ENCODE measurements at regions not wholly inside any gene's neighbourhood (a gene's known extent, or its start where the extent isn't known, plus 50 kb on each side); places are given as distances from the start of the nearest gene placed in this dataset.

DNA sequence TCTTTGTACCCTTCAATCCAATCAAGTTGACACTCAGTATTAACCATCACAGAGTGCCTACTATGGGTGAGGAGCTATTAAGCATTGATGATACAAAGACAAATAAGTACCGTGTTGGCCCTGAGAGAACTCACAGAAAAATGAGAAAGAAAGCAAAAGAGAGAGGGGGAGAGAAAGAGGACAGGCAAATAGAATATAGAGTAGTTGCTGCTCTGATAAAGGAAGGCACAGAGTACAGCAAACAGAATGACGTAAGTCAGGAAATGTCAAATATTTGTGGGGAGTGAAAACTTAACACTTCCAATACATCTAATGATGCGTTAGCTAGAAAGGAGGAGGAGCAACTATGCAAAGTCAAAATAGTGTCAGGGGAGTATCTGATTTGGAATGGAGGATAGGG is 320.6 kb upstream of the KCNH8 start:
- no peak for DNase-seq (ENCODE audit: low read depth)

DNA sequence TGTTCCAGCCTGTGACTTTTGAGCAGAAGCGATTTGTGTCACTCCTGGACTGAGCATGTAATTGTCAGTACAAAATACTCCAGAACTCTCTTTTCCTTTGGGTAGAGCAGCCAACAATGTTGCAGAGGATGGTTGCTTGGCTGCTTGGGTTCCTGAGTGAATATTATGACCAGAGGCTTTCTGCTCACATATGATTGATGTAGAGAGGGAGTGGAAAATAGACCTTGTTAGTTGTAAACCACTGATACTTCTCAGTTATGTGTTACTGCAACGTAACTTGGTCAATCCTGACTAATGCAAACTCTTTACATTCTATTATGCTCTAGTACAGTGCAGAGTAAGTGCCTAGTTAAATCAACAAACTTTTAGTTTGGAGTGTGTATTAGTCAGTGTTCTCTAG is 322.6 kb upstream of the KCNH8 start:
- DNase-seq (ENCODE audit: low read depth) = no peak

DNA sequence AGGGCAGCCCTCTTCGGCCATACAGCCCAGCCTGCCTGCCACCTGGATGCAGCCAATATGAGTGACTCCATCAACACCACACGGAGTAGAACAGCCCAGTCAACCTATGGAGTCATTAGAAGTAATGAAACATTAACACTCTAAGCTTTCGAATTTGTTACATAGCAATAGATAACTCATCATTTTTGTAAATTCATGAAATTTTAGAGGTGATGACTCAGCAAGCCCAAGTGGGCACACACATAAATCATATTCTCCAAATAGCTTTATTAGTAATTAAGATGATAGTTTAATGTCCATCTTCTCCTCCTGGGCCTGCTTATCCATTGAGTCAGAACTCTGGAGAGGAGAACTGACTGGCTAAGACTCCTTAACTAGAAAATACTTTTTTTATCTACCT is 335.0 kb upstream of the KCNH8 start:
- DNase-seq (ENCODE audit: low read depth) = no peak

DNA sequence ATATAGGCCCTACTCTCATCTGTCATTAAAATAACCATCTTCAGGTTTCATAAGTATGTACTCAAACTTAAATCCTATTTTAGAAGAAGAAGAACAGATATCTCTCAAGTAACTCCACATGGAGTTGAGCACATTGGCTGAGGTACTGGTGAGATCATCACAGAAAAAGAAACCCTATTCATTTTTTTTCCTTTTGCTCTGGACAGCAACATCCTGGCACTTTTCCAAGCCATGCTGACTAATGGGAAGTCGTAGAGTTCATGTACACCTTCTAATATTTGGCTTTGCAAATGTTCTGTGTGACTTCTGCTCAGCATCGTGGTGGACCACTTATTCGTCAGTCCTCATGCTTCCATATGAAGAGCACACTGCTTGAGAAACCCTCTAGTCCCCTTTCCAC is 336.0 kb upstream of the KCNH8 start:
- no peak for DNase-seq (ENCODE audit: low read depth)

DNA sequence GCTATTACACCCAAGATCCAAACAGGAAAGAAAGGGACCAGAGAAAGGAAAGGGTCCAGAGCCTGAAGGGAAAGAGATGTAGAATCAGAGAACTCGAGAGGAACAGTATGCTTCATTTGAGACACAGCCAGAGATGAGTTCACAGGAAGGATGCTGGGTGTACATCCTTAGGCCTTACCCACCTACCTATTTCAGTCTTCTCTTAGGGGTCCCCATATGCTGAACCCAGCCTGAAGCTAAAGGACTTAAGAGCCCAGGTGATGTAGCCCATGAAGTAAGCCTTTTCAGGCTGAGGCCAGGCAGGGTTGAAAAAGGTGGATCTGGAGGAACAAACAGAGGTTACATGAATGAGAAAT is 338.0 kb upstream of the KCNH8 start:
- DNase-seq (ENCODE audit: low read depth) = no peak

DNA sequence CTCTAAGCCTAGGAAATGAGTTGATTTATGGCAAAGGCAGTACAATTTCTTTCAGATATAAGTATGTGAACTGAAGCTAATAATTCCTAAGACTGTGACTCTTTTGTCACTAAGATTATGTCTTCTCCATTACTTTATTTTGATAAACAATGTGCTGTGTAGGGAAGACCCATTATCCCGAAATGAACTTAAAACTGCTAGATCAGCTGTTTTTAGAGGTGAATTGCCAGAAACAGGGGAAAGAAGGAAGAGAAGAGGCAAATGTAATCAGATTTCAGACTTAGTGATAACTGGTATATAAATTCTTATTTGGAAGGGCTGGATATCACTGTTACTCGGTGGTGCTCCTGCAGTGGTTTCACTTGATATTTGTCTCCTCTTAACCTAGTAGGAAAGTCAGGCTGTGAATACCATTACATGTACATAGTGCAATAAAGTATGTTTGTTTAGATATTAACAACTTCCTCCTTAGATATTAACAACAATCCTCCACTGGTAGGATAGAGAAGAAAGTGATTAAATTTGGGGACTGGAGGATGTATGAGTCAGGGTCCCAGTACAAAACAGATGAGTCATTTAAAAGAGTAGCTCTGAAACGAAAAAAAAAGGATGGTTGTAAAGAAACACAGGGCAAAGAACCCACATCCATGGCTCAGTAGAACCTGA is 338.5 kb upstream of the KCNH8 start:
- no peak for DNase-seq (ENCODE audit: low read depth)

DNA sequence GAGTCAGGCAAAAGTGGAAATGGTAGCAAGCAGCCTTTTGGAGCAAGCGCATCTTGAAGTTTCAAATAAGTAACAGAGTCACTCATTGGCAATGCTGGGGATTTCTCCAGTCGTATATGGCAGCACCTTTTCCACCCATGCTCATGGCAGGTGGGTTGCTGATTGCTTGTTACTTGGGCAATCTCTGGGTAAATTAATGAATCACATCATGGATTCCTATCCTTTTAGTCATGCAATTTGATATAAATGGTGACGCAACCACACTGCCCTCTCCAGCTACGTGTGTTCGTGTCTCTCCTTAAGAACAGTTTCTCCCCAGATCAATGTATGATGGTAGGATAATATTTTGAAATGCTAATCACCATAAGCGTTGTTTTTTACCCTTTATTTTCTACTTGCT is 339.9 kb upstream of the KCNH8 start:
- DNase-seq (ENCODE audit: low read depth) = no peak

DNA sequence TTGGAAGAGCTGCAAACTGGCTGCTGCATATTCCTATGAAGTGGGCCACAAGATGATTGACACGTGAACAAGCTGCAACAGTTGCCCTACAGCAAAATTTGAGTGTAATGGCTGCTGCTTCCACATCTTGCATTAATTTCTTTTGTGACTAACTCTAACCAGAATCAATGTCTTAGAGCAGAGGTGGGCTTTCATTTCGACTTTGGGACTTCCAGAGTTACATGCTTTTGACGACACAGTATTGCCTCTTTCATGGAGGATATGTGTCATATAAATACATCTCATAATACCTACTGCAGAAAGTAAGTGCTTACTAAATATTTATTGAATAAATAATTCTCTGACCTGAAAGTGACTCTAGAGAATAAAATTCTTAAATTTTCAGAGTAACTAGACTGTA is 340.7 kb upstream of the KCNH8 start:
- no peak for DNase-seq (ENCODE audit: low read depth)

DNA sequence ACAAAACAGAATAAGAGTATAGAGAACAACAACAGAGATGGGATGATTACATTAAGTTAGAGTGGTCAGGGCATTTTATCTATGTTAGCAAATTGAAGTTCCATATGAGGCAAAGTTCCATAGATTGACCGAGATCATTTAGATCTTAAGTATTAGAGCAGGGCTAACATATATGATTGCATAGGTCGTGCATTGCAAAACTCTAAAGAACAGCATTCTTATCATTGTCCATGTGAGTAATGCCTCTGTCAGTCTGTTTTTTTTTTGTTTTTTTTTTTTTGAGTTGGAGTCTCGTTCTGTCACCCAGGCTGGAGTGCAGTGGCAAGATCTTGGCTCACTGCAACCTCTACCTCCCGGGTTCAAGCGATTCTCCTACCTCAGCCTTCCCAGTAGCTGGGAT is 341.7 kb upstream of the KCNH8 start:
- DNase-seq (ENCODE audit: low read depth) = no peak

DNA sequence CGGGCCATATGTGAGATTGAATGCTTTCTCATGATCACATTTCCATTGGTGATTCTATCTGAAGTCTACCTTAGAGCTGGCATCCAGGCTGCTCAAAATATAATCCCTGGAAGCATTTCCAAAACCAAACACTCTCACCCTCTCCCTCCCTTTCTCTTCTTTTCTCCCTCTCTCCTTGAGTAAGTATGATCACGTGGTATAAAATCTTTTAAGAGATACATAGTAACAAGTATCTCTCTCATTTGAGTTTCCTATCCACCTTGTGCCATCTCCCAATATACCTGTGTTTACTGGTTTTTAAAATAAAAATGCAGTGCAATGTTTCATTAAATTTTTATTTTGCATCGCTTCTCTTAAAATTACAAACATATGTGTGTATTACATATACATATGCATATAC is 350.9 kb upstream of the KCNH8 start:
- no peak for DNase-seq (ENCODE audit: low read depth)

DNA sequence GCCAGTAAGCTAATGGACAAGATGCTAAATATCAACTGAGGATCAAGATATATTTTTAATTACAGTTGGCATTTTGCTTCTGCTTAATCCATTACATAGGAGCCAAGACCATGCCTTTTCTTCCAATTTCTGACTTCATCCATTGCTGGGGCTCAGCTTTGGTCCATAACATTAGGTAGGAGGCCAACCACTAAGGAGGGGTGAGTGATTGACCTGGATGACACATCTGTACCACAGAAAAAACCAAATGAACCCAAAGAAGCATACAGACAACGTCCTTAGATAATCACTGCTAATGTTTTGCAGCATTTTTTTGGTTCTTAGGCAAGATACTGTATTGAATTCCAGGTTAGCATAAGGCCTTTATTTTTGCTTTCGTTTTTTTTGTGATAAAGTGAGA is 353.2 kb upstream of the KCNH8 start:
- DNase-seq (ENCODE audit: low read depth) = no peak

DNA sequence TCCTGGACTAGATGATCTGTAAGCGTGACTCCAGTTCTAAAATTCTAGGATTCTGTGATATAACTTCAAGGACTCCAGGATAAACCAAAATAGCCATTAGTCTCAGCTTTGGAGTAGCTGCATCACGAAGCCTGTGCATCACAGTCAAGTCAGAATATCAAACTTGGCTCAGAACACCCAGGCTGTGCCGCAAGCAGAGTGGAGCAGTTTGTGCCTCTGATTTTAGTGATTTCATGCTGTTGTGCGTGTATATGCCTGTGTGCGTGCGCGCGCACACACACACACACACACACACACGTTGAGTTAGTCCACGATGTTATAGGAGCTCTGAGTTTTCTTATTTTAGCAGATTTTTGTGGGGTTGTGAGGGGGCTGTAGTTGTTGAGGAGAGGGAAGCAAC is 356.6 kb upstream of the KCNH8 start:
- no peak for DNase-seq (ENCODE audit: low read depth)

DNA sequence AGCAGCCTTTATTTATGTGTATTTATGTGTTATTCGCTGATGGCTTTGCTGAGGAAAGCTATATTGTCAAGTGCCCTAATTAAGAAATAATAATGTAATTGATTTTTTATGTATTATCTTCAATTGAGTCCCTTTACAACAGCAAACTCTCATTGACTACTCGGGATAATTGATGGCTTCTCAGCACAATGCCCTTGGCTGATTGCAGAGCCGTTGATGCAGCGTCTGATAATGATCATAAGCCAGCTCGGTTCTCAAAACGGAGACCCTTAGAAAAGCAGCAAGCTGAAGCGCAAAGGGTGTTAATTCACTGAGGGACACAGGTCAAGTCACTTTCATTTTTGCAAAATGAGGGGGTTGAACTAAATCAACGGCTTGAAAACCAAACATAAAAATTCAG is 357.1 kb upstream of the KCNH8 start:
- DNase-seq (ENCODE audit: low read depth) = no peak

DNA sequence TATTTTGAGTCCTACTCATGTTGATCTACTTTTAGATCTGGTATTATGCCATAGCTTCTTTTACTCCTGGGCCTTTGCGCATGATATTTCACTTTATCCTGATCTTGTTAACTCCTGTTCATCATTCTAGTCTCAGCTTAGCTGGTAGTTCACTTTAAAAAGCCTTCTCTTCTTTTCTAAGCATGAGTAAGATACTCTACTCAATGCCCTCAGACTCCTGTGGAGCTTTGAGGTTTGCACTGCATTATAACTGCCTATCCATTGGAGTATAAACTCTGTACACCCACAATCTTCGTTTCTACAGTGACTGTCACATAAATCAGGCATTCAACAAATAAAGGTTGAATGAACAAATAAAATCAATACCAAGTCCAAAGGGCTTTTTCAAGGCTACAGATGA is 357.9 kb upstream of the KCNH8 start:
- no peak for DNase-seq (ENCODE audit: low read depth)

DNA sequence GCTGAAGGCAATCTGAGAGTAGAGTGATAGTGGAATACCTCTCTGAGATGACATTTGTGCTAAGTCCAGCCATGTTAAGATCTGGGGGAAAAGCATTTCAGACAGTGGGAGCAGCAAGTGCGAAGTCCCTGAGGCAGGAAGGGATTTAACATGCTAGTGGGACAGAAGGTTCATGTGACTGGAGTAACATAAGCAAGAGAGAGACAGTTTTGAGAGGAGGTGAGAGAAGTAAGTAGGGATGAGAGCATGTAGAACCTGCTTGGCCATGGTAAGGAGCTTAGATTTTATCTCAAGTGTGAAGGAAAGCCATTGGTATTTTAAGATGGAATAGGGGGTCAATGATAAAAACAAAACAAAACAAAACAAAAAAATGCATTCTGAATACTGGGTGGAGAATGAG is 358.6 kb upstream of the KCNH8 start:
- no peak for DNase-seq (ENCODE audit: low read depth)

DNA sequence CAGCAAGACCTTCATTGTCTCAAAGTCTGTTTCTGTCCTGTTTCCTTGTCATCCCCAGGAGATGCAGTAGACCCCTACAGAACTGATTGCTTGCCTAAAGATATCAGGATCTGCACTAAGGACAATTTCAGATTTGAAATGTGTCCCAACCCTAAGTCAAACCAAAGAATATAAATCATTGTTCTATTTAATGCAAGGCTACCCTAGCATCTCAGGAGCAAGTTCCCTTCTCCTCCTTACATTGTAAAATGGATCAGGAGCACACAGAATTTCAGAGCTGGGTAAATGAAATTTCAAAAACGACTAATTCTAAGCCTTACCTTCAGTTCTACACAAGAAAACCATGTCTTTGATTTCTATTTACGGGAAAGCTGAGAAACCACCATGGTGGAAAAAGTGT is 360.9 kb upstream of the KCNH8 start:
- DNase-seq (ENCODE audit: low read depth) = no peak

DNA sequence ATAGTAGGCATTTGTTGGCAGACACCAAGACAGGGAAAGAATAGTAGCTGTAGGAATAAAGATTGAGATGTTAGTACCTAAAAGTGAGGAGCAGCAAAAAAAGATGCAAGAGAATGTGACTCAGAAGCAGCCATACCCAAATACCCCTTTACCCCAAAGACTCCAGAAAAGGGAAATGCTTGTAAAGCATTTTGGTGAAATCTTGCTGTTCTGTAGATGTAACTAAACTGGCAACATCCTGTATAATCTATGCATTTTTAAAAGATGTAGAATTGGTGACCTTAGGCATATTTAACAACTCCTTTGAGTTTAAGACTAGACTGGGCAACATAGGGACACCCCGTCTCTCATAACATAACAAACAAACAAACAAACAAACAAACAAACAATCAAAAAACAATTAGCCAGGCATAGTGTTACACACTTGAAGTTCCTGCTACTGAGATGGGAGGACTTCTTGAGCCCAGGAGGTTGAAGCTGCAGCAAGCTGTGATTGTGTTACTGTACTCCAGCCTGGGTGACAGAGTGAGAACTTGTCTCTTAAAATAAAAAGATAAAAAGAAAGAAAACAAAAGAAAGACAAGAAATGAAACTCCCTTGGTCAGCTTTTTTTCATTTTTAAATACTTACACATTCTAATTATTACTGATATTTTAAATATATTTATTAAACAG is 361.5 kb upstream of the KCNH8 start:
- DNase-seq (ENCODE audit: low read depth) = no peak

DNA sequence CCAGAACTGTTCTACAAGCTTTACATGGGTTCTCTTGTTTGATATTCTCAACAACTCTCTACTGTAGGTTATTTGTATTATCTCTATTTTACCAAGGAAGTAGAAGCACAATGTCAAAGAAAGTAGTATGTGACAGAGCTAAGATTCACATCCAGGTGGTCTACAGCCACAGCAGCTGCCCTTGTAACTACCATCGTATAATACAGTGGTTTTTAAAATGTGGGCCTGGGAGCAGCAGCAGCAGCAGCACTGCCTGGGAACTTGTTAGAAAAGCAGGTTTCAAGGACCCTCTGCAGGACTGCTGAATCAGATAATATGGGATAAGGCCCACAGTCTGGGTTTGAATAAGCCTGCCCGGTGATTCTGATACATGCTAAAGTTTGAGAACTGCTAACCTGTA is 357.1 kb upstream of the SATB1 start:
- no peak for DNase-seq (ENCODE audit: low read depth)

DNA sequence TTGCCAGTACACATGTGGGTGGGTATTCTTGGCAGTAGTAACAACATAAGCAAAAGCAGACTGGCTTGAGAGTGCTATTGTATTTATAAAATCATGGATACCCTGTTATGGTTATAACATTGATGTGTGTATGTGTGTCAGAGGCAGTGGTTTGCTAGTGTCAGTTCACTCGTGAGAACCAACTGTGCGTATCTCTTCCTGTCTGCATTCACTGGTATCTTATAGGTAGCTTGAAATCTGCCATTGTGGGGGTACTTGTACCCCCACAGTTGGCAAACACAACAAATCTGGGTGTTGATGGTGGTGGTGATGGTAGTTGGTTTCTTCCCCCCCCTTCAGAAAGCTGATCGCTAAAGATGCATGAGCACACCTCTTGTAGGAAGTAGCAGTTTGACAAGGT is 355.8 kb upstream of the SATB1 start:
- DNase-seq (ENCODE audit: low read depth) = no peak

DNA sequence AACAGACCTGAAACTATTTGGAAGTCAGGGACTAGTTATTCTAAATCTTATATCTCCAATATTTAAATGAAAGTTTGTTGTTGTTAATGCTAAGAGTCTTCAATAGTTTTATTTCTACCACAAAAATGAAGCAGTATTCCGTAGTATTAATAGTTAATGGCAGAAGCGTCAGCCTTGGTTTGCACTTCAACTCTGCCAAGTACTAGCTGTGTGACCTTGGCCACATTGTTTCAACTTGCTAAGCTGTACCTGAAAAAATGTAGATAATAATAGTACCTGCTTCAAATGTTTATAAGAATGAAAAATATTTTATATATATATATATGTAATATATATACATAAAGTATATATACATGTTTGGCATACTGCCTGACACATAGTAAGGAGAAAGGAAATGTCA is 354.6 kb upstream of the SATB1 start:
- no peak for DNase-seq (ENCODE audit: low read depth)

DNA sequence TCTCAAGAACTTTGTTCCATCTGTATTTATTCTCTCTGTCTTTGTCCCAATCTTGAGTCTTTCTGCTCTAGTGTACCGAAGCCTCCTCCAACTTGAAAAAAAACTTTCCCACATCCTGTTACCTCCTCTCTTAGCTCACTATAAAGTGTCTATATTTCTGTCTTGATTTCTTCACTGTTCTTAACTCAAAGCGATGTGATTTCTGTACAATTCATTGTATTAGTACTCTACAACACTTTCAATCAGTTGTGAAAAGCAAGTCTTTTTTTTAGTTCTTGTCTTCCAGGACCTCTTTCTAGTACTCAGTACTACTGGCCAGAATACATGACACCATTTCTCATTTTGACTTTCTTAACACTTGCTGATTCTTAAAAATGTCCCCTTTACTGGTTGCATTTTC is 353.5 kb upstream of the SATB1 start:
- no peak for DNase-seq (ENCODE audit: low read depth)

DNA sequence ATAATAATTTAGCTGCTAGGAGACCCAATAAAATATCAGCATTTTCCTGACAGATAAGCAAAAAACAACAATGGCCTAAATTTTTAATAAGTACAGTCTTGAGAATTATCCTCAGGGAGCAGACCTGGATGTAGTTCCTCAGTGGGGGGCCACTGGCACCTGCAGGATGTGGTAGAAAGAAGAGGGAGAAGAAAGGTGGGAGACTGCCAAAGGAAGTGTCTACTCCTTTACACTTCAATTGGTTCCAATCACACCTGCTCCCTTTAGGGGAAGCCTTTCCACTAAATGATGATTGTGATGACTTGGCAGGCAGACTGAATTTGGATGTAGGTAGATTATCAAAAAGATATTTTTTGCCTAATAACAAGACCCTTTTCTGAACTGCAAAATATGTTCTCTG is 353.0 kb upstream of the SATB1 start:
- DNase-seq (ENCODE audit: low read depth) = no peak

DNA sequence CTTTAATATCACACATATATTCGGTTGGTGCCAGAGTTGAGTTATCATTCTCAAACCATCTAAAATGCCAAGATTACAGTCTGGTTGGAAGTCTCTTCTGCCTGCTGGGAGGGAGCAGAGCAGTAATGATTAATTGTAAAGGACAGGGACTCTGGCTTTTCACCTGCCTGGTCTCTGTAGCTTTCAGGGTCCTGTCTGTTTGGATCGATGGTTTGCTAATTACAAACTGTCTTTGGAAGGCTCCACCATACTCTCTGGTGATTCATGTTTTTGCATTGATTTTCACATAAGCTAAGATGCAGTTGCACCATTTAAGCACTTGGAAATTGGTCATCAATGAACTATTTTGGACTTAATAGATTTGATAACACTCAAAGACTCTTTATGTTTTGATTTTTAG is 350.4 kb upstream of the SATB1 start:
- no peak for DNase-seq (ENCODE audit: low read depth)

DNA sequence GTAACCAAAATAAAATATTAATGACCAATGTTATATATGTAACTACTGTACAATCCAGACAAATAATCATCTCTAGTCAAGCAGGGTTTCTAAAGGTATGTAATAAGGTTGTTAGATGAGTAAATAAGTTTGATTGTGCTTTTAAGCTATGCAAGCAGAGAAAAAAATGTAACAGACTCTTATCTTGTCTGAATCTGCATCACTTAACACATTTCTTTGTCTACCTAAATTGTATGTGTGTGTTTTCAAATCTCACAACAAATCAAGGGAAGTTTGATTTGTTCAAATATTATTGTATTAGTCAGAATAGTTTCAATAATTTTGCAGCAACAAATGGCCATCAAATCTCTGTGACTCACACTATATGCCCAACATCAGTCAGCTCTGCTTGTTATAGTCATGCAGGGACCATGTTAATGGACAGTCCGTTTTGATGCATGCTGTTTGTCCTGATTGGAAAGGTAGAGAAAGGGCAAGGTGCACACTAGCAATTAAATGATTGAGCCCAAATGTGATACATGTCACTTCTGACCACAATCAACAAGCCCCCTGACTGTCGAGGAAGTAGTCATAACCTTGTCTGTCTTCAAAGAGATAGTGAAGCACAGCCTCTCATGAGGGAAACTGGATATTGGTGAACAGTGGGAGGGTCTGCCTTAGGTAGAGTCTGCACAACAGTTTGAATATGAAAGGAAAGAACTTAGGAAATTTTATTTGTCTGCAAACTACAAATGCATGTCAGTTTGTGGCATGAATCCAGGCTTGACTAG is 349.4 kb upstream of the SATB1 start:
- no peak for DNase-seq (ENCODE audit: low read depth)
